ENCODE measurements at regions not wholly inside any gene's neighbourhood (a gene's known extent, or its start where the extent isn't known, plus 50 kb on each side); places are given as distances from the start of the nearest gene placed in this dataset.

GRCh38 chr9:87831159-87831558 lies 51.5 kb upstream of the SPATA31E1 start:
- Histone ChIP-seq H3K27ac (ENCODE audit: low read depth, low read length) (no peak overlapping the region), H3K27me3 (ENCODE audit: low read length) (no peaks in the 10 kb centered on the region), H3K4me3 (ENCODE audit: insufficient read depth, low read length, poor library complexity, severe bottlenecking) (no peak overlapping the region), H3K9me2 (replicated peaks; ENCODE audit: insufficient read depth, low read length) (no peaks in the 10 kb centered on the region), H3K9me3 (ENCODE audit: insufficient read depth, low read length) (no peaks in the 10 kb centered on the region), H4K20me1 (ENCODE audit: low read depth, low read length) (no peaks in the 10 kb centered on the region), H3K79me2 (ENCODE audit: insufficient read depth, low read length) (no peaks in the 10 kb centered on the region), H3K9ac (ENCODE audit: low read length) (no peak overlapping the region), H3K36me3 (ENCODE audit: low read length) (no peaks in the 10 kb centered on the region), H3K4me2 (ENCODE audit: low read depth, low read length, poor library complexity, severe bottlenecking) (no peak overlapping the region), H2AFZ (ENCODE audit: low read depth, low read length, severe bottlenecking) (no peak overlapping the region), H3F3A (ENCODE audit: insufficient read depth) (no peaks in the 10 kb centered on the region)
- TF ChIP-seq EZH2phosphoT487 (conservative IDR thresholded peaks at IDR 0.05; ENCODE audit: low read length) (no peak), CTCF (IDR thresholded peaks at IDR 0.05; ENCODE audit: insufficient read depth, low read length, poor library complexity, severe bottlenecking) (no peak)
